22Rv1 (cell line): ENCODE measurements at regions not wholly inside any gene's neighbourhood (a gene's known extent, or its start where the extent isn't known, plus 50 kb on each side); places are given as distances from the start of the nearest gene placed in this dataset.

Source experiments
- H3K27ac ChIP-seq: fragments of 450-650 bp; 2 replicates; pipeline ENCODE4 v1.5.1; 2017
- ZFX ChIP-seq: fragments of 450-650 bp; IDR thresholded peaks from 2 replicates; pipeline ENCODE4 v1.6.1; 2017; ENCODE audit warnings: antibody characterized with exemption, borderline replicate concordance
- TF ChIP-seq, protein P1 (sequence below): fragments of 450-650 bp; IDR thresholded peaks from 2 replicates; pipeline ENCODE4 v1.5.1; 2017; ENCODE audit warnings: mild to moderate bottlenecking

GRCh38 chr5:8570528-8570927 lies 701.6 kb downstream of the MTRR start:
- TF ChIP-seq, protein P1, sequence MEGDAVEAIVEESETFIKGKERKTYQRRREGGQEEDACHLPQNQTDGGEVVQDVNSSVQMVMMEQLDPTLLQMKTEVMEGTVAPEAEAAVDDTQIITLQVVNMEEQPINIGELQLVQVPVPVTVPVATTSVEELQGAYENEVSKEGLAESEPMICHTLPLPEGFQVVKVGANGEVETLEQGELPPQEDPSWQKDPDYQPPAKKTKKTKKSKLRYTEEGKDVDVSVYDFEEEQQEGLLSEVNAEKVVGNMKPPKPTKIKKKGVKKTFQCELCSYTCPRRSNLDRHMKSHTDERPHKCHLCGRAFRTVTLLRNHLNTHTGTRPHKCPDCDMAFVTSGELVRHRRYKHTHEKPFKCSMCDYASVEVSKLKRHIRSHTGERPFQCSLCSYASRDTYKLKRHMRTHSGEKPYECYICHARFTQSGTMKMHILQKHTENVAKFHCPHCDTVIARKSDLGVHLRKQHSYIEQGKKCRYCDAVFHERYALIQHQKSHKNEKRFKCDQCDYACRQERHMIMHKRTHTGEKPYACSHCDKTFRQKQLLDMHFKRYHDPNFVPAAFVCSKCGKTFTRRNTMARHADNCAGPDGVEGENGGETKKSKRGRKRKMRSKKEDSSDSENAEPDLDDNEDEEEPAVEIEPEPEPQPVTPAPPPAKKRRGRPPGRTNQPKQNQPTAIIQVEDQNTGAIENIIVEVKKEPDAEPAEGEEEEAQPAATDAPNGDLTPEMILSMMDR = no peak
- TF ChIP-seq ZFX = no peak

GRCh38 chr5:8576178-8576577 lies 707.2 kb downstream of the MTRR start:
- TF ChIP-seq, protein P1 = no peak
- no peak for TF ChIP-seq ZFX
- H3K27ac ChIP-seq = no peak overlapping the region

More at GRCh38 chr5:8570528-8570927, 701.6 kb downstream of the MTRR start:
- H3K27ac ChIP-seq = no peak overlapping the region

DNA sequence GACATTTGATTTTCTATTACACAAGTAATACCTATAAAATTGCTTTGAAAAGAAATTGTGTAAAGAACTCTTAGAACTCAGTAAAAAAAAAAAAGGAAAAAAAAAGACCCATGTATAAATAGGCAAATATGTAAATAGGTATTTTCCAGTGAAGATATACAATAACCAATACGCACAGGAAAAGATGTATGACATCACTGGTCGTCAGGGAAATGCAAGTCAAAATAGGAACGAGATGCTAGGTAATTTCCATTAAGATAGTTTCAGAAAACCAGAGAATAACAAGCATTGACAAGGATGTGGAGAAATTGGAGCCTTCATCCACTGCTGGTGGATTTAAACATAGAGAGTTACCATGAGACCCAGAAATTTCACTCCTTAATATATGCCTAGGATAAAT lies 708.8 kb downstream of the MTRR start:
- no peak for TF ChIP-seq ZFX
- TF ChIP-seq, protein P1 = no peak
- no peak overlapping the region for H3K27ac ChIP-seq

DNA sequence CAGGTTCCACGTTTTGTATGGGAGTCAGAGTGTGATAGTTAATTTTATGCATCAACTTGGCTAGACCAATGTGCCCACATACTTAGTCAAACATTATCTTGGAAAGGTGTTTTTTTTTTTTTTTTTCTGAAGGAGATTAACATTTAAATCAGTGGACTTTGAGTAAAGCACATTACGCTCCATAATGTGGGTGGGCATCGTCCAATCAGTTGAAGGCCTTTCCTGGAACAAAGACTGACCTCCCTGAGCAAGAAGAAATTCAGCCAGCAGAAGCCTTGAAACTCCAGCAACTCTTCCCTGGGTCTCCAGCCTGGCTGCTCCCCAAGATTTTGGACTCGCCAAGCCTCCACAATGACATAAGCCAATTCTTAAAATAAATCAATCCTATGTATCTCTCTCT lies 711.4 kb downstream of the MTRR start:
- TF ChIP-seq, protein P1 = no peak
- TF ChIP-seq ZFX = no peak
- H3K27ac ChIP-seq = no peak overlapping the region

DNA sequence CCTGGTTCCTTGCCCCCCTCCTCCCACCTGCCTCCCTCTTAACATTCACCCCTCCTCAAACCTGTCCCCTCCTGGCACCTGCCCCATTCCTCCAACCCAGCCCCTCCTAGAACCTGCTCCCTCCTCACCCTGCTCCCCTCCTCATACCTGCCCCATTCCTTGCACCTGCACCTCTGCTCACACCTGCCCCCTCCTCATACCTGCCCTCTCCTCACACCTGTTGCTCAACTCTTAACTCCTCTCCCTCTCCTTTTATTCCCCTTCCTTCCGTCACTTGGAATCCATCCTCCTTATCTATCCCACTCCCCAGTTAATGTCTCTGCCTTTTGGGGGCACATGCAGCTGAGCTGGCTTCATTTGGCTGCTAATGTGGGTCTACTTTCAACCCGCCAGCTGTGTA lies 712.1 kb downstream of the MTRR start:
- TF ChIP-seq, protein P1 = no peak
- TF ChIP-seq ZFX = no peak
- H3K27ac ChIP-seq = no peak overlapping the region

- TF ChIP-seq, protein P1 = peak; percentile 38
- TF ChIP-seq ZFX = no peak
- no peak overlapping the region for H3K27ac ChIP-seq
Observed at GRCh38 chr5:8585230-8586018, 716.5 kb downstream of the MTRR start.

GRCh38 chr5:8590959-8591358 lies 722.0 kb downstream of the MTRR start:
- no peak overlapping the region for H3K27ac ChIP-seq
- no peak for TF ChIP-seq ZFX
- TF ChIP-seq, protein P1 = no peak
